ENCODE measurements at regions not wholly inside any gene's neighbourhood (a gene's known extent, or its start where the extent isn't known, plus 50 kb on each side); places are given as distances from the start of the nearest gene placed in this dataset.

DNA sequence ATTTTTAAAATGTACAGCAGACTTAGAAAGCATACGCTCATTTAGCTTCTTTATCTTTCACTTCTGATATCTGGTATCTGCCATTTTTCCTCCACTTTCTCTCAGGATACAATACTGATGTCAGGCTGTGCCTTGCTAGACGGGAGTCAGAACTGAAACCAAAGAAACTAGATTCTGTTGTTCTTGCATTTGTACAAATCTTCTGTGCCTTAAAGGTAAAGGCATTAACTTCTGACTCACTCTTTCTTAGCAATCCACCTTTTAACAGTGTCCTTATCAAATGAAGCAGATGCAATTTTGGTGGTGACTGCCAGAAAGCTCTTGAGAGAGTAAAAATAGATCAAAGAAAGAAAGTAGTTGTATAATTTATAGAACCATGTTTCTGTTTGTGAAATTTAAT is 370.4 kb downstream of the PCDH20 start:
- intact Hi-C loops (cut with DNase I) = no loop called here
- WGBS (ENCODE audit: insufficient coverage, low coverage, low lambda C conversion rate, missing lambda C conversion rate) = 18% methylated on average over 2 of the region's 2 CpGs
- no peak for TF ChIP-seq POLR2A (IDR thresholded peaks at IDR 0.05)
- TF ChIP-seq CTCF (IDR thresholded peaks at IDR 0.05) = no peak

GRCh38 chr13:61040181-61040580 is 375.5 kb downstream of the PCDH20 start:
- no peak for ATAC-seq
- TF ChIP-seq CTCF (IDR thresholded peaks at IDR 0.05) (no peak), POLR2A (IDR thresholded peaks at IDR 0.05) (no peak)
- intact Hi-C loops (cut with DNase I) = no loop called here

More for the DNA sequence above, 370.4 kb downstream of the PCDH20 start:
- Histone ChIP-seq H3K27ac (no peak overlapping the region), H3K36me3 (no peaks in the 10 kb centered on the region), H3K4me3 (no peak overlapping the region), H3K4me1 (no peaks in the 10 kb centered on the region), H3K27me3 (no peaks in the 10 kb centered on the region), H3K9me3 (no peaks in the 10 kb centered on the region)
- ATAC-seq (no peak), DNase-seq (no peak)

GRCh38 chr13:61039302-61039701 is 376.3 kb downstream of the PCDH20 start:
- TF ChIP-seq CTCF (IDR thresholded peaks at IDR 0.05) (no peak), POLR2A (IDR thresholded peaks at IDR 0.05) (no peak)
- Histone ChIP-seq H3K27me3 (no peaks in the 10 kb centered on the region), H3K9me3 (no peaks in the 10 kb centered on the region), H3K4me3 (no peak overlapping the region), H3K4me1 (no peaks in the 10 kb centered on the region), H3K27ac (no peak overlapping the region), H3K36me3 (no peaks in the 10 kb centered on the region)
- intact Hi-C loops (cut with DNase I) = no loop called here
- ATAC-seq = no peak
- no peak for DNase-seq
- WGBS (ENCODE audit: insufficient coverage, low coverage, low lambda C conversion rate, missing lambda C conversion rate) = 56% methylated on average over 4 of the region's 4 CpGs

More at GRCh38 chr13:61040181-61040580, 375.5 kb downstream of the PCDH20 start:
- H3K36me3 ChIP-seq = no peaks in the 10 kb centered on the region
- no peak for DNase-seq
- no peaks in the 10 kb centered on the region for H3K9me3 ChIP-seq
- H3K4me3 ChIP-seq = no peak overlapping the region
- H3K4me1 ChIP-seq = no peaks in the 10 kb centered on the region
- no peak overlapping the region for H3K27ac ChIP-seq
- WGBS (ENCODE audit: insufficient coverage, low coverage, low lambda C conversion rate, missing lambda C conversion rate) = 32% methylated on average over 2 of the region's 2 CpGs
- no peaks in the 10 kb centered on the region for H3K27me3 ChIP-seq

DNA sequence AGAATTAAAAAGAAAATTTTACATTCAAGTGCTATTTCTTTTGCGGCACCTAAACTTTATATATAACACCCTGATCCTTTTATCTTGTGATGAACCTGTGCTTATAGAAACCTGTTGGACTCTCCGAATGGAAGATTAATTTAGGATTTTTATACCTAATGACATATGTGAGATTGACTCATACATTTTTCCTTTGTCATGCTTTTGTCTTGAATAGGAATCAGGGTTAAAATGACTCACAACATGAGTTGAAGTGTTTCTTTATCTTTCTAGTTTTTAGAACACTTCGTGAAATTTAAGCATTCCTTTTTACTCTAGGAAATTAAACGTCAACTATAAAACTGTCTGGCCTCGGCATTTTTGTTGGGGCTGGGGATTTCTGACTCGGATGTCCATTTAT is 378.9 kb downstream of the PCDH20 start:
- no peak overlapping the region for H3K4me3 ChIP-seq
- no peak for ATAC-seq
- no peaks in the 10 kb centered on the region for H3K27me3 ChIP-seq
- no peak for DNase-seq
- no peaks in the 10 kb centered on the region for H3K4me1 ChIP-seq
- no peaks in the 10 kb centered on the region for H3K36me3 ChIP-seq
- no peak for TF ChIP-seq POLR2A (IDR thresholded peaks at IDR 0.05)
- TF ChIP-seq CTCF (IDR thresholded peaks at IDR 0.05) = no peak
- 58% methylated on average over 6 of the region's 6 CpGs for WGBS (ENCODE audit: insufficient coverage, low coverage, low lambda C conversion rate, missing lambda C conversion rate)
- intact Hi-C loops (cut with DNase I) = no loop called here
- no peak overlapping the region for H3K27ac ChIP-seq
- H3K9me3 ChIP-seq = no peaks in the 10 kb centered on the region

- H3K9me3 ChIP-seq = no peaks in the 10 kb centered on the region
- H3K4me1 ChIP-seq = no peaks in the 10 kb centered on the region
- H3K27ac ChIP-seq = no peak overlapping the region
- intact Hi-C loops (cut with DNase I) = no loop called here
- H3K27me3 ChIP-seq = no peaks in the 10 kb centered on the region
- no peak for TF ChIP-seq POLR2A (IDR thresholded peaks at IDR 0.05)
- H3K4me3 ChIP-seq = no peak overlapping the region
- no peaks in the 10 kb centered on the region for H3K36me3 ChIP-seq
- no peak for ATAC-seq
- no peak for DNase-seq
Measured at GRCh38 chr13:61030445-61030844, 385.2 kb downstream of the PCDH20 start.
